ENCODE measurements at regions not wholly inside any gene's neighbourhood (a gene's known extent, or its start where the extent isn't known, plus 50 kb on each side); places are given as distances from the start of the nearest gene placed in this dataset.

GRCh38 chr7:41880107-41880506 lies 177.2 kb upstream of the INHBA start:
- Mint-ChIP-seq H3K27me3 (no peaks in the 10 kb centered on the region), H3K4me1 (peaks cover 61% of the 10 kb centered on the region), H3K9me3 (ENCODE audit: insufficient read depth) (no peaks in the 10 kb centered on the region), H3K27ac (peak overlapping the region; percentile 47), H3K4me3 (no peak overlapping the region)
- no peak overlapping the region for H3K4me2 ChIP-seq (replicated peaks; ENCODE audit: low read depth, low read length, poor library complexity, severe bottlenecking)
- TF ChIP-seq CTCF (IDR thresholded peaks at IDR 0.05) (no peak), EZH2 (IDR thresholded peaks at IDR 0.05; ENCODE audit: borderline replicate concordance, insufficient read depth, low read depth, low read length, poor library complexity, severe bottlenecking) (no peak)
- H3K27ac ChIP-seq (ENCODE audit: low read length in 2 of 2): peak overlapping the region in 1 of 2 donors; percentile 87
- H3K9me3 ChIP-seq (ENCODE audit: control extremely low read depth in 1 of 3, control insufficient read depth in 2 of 3, insufficient read depth in 1 of 3, low read length in 2 of 3): peaks cover 0 to 6% (median 0%) of the 10 kb centered on the region in 3 donors
- H4K20me1 ChIP-seq (ENCODE audit: control insufficient read depth, insufficient read depth, low read length, poor library complexity, severe bottlenecking): no peaks in the 10 kb centered on the region
- no peak overlapping the region for H2AFZ ChIP-seq (ENCODE audit: insufficient read depth, low read depth, low read length, poor library complexity, severe bottlenecking)
- ATAC-seq (ENCODE audit: low read depth): no peak
- POLR2A ChIA-PET: no interaction called here
- H3K9ac ChIP-seq (ENCODE audit: low read length): no peak overlapping the region
- H3K4me3 ChIP-seq (ENCODE audit: control extremely low read depth in 1 of 5, extremely low read depth in 1 of 5, insufficient read depth in 1 of 5, low read depth in 2 of 5, low read length in 4 of 5): no peak overlapping the region
- intact Hi-C loops (cut with micrococcal nuclease): loop anchor here (2.0 kb wide), 1 partner anchor 1931 kb away; no protein-coding TSS in a partner anchor
- CTCF ChIA-PET: no interaction called here
- no peaks in the 10 kb centered on the region for H3K36me3 ChIP-seq (replicated peaks in 1 of 2; ENCODE audit: control extremely low read depth in 1 of 2, control insufficient read depth in 1 of 2, extremely low read depth in 1 of 2, insufficient read depth in 2 of 2, low read length in 1 of 2)
- H3K27me3 ChIP-seq (replicated peaks in 1 of 4; ENCODE audit: control extremely low read depth in 1 of 4, control insufficient read depth in 3 of 4, insufficient read depth in 4 of 4, low read length in 3 of 4): no peaks in the 10 kb centered on the region
- H3K79me2 ChIP-seq (ENCODE audit: control insufficient read depth, insufficient read depth, low read length): no peaks in the 10 kb centered on the region
- no peak for DNase-seq
- peaks cover 46 to 49% of the 10 kb centered on the region in 2 donors for H3K4me1 ChIP-seq (ENCODE audit: control insufficient read depth in 2 of 2, insufficient read depth in 2 of 2, low read length in 2 of 2)
- WGBS (ENCODE audit: insufficient coverage): 51% methylated on average over 2 of the region's 3 CpGs

GRCh38 chr7:41879403-41879802 lies 176.5 kb upstream of the INHBA start:
- DNase-seq (no peak), ATAC-seq (ENCODE audit: low read depth) (no peak)
- peaks cover 43 to 45% of the 10 kb centered on the region in 2 donors for H3K4me1 ChIP-seq (ENCODE audit: control insufficient read depth in 2 of 2, insufficient read depth in 2 of 2, low read length in 2 of 2)
- intact Hi-C loops (cut with micrococcal nuclease): no loop called here
- no peaks in the 10 kb centered on the region for H3K36me3 ChIP-seq (replicated peaks in 1 of 2; ENCODE audit: control extremely low read depth in 1 of 2, control insufficient read depth in 1 of 2, extremely low read depth in 1 of 2, insufficient read depth in 2 of 2, low read length in 1 of 2)
- no CpG with 5 or more reads among the region's 5 CpGs for WGBS (ENCODE audit: insufficient coverage)
- H3K27ac ChIP-seq (ENCODE audit: low read length in 2 of 2): no peak overlapping the region
- ChIA-PET POLR2A (no interaction called here), CTCF (interaction anchor here (0.8 to 1.5 kb wide), 2 partner anchors 10 to 11 kb away, joined by 3 to 4 read pairs; no protein-coding TSS in a partner anchor)
- no peaks in the 10 kb centered on the region for H3K27me3 Mint-ChIP-seq
- no peaks in the 10 kb centered on the region for H3K27me3 ChIP-seq (replicated peaks in 1 of 4; ENCODE audit: control extremely low read depth in 1 of 4, control insufficient read depth in 3 of 4, insufficient read depth in 4 of 4, low read length in 3 of 4)
- no peak for TF ChIP-seq EZH2 (IDR thresholded peaks at IDR 0.05; ENCODE audit: borderline replicate concordance, insufficient read depth, low read depth, low read length, poor library complexity, severe bottlenecking)
- TF ChIP-seq CTCF (IDR thresholded peaks at IDR 0.05): no peak
- no peaks in the 10 kb centered on the region for H4K20me1 ChIP-seq (ENCODE audit: control insufficient read depth, insufficient read depth, low read length, poor library complexity, severe bottlenecking)
- peaks cover 0 to 6% (median 0%) of the 10 kb centered on the region in 3 donors for H3K9me3 ChIP-seq (ENCODE audit: control extremely low read depth in 1 of 3, control insufficient read depth in 2 of 3, insufficient read depth in 1 of 3, low read length in 2 of 3)
- H3K79me2 ChIP-seq (ENCODE audit: control insufficient read depth, insufficient read depth, low read length): no peaks in the 10 kb centered on the region
- H3K9me3 Mint-ChIP-seq (ENCODE audit: insufficient read depth): no peaks in the 10 kb centered on the region
- no peak overlapping the region for H3K4me3 ChIP-seq (ENCODE audit: control extremely low read depth in 1 of 5, extremely low read depth in 1 of 5, insufficient read depth in 1 of 5, low read depth in 2 of 5, low read length in 4 of 5)
- no peak overlapping the region for H2AFZ ChIP-seq (ENCODE audit: insufficient read depth, low read depth, low read length, poor library complexity, severe bottlenecking)
- H3K4me2 ChIP-seq (replicated peaks; ENCODE audit: low read depth, low read length, poor library complexity, severe bottlenecking): no peak overlapping the region
- no peak overlapping the region for H3K27ac Mint-ChIP-seq
- H3K4me1 Mint-ChIP-seq: peaks cover 60% of the 10 kb centered on the region
- no peak overlapping the region for H3K9ac ChIP-seq (ENCODE audit: low read length)
- no peak overlapping the region for H3K4me3 Mint-ChIP-seq
